GM12878 (cell line): ENCODE measurements at regions not wholly inside any gene's neighbourhood (a gene's known extent, or its start where the extent isn't known, plus 50 kb on each side); places are given as distances from the start of the nearest gene placed in this dataset.

Experiments used
- ATAC-seq: fragments of 200-7000 bp; cut with Tn5 transposase; 3 replicates; pipeline ENCODE4 v1.9.1; 2020; ENCODE audit warnings: mild to moderate bottlenecking, moderate library complexity
- BruUV-seq: library from RNA; stranded (reverse); fragments of 400-500 nt; replicated peaks from 2 replicates; lab custom pipeline; 2021; lab: Mats Ljungman, UMichigan
- CTCF ChIA-PET: fragments of 300-600 bp; sonication (Branson Sonifier 250); formaldehyde crosslinking; extraction: SDS; loops from one replicate; lab custom pipeline; 2021; ENCODE audit warnings: inconsistent platforms; lab: Yijun Ruan, JAX
- POLR2A ChIA-PET: fragments of 350-600 bp; formaldehyde crosslinking; extraction: SDS; loops from one replicate; lab custom pipeline; 2021; ENCODE audit warnings: inconsistent platforms; lab: Charles Lee
- RAD21 ChIA-PET: fragments of 300-600 bp; sonication (Branson Sonifier 250); formaldehyde crosslinking; loops from one replicate; lab custom pipeline; 2023; ENCODE audit warnings: antibody characterized with exemption; ENCODE audit not compliant: unreplicated experiment; lab: Charles Lee
- SMC1A ChIA-PET: fragments of 300-600 bp; sonication (Branson Sonifier 250); formaldehyde crosslinking; loops from one replicate; lab custom pipeline; 2023; ENCODE audit not compliant: unreplicated experiment, uncharacterized antibody; lab: Charles Lee
- DNase-seq: peaks from one replicate; pipeline ENCODE4 v3.0.0-alpha.2; 2011; ENCODE audit warnings: low read depth, low spot score
- FAIRE-seq: peaks from 3 replicates; lab custom pipeline; 2011; peaks lifted over from hg19 to GRCh38; lab: Jason Lieb, UNC
- H2AFZ ChIP-seq: 2 replicates; pipeline ENCODE4 v1.6.0; 2011; ENCODE audit warnings: low read depth, low read length, control low read depth; ENCODE audit not compliant: control insufficient read depth
- H3K27ac ChIP-seq: 2 replicates; pipeline ENCODE4 v1.5.1; 2011; ENCODE audit warnings: control low read depth; ENCODE audit not compliant: control insufficient read depth, insufficient read depth
- H3K27me3 ChIP-seq, 2 experiments: replicated peaks in 1 of 2; 2 replicates each; pipeline versions ENCODE4 v1.6.0 to v1.6.1; 2011; ENCODE audit warnings: low read length in 1 of 2; ENCODE audit not compliant: control insufficient read depth in 2 of 2, insufficient read depth in 2 of 2
- H3K36me3 ChIP-seq, 2 experiments: 2 replicates each; pipeline ENCODE4 v1.5.1; 2011; ENCODE audit warnings: low read length in 1 of 2; ENCODE audit not compliant: control insufficient read depth in 2 of 2, insufficient read depth in 2 of 2
- H3K4me1 ChIP-seq: 2 replicates; pipeline ENCODE4 v1.6.1; 2011; ENCODE audit warnings: mild to moderate bottlenecking, low read length, moderate library complexity, mixed read lengths; ENCODE audit not compliant: control insufficient read depth, insufficient read depth
- H3K4me2 ChIP-seq: 2 replicates; pipeline ENCODE4 v1.6.0; 2011; ENCODE audit warnings: control low read depth; ENCODE audit not compliant: control insufficient read depth, insufficient read depth
- H3K4me3 ChIP-seq: fragments of 200-600 bp; sonication (generic); 2 replicates; pipeline ENCODE4 v1.5.1; 2016
- H3K79me2 ChIP-seq: 2 replicates; pipeline ENCODE4 v1.6.0; 2011; ENCODE audit warnings: low read length; ENCODE audit not compliant: control insufficient read depth, insufficient read depth
- H3K9ac ChIP-seq: 2 replicates; pipeline ENCODE4 v1.8.0; 2011; ENCODE audit warnings: low read length, control low read depth, mixed read lengths; ENCODE audit not compliant: control insufficient read depth, insufficient read depth
- H3K9me3 ChIP-seq: replicated peaks from 3 replicates; pipeline ENCODE4 v1.5.1; 2011; ENCODE audit warnings: mild to moderate bottlenecking, low read length; ENCODE audit not compliant: control insufficient read depth, insufficient read depth
- H4K20me1 ChIP-seq: 2 replicates; pipeline ENCODE4 v1.6.0; 2011; ENCODE audit not compliant: control insufficient read depth, insufficient read depth
- CBFB ChIP-seq: IDR thresholded peaks from 2 replicates; pipeline ENCODE4 v1.6.1; 2016; ENCODE audit warnings: antibody characterized with exemption, low read depth
- FOXK2 ChIP-seq: fragments of 450-650 bp; IDR thresholded peaks from 2 replicates; pipeline ENCODE4 v1.6.1; 2017; ENCODE audit warnings: mild to moderate bottlenecking, moderate library complexity
- IRF4 ChIP-seq: IDR thresholded peaks from 2 replicates; pipeline ENCODE4 v1.6.1; 2011; ENCODE audit warnings: low read depth, low read length
- MXI1 ChIP-seq: fragments of 150-350 bp; IDR thresholded peaks from 2 replicates; pipeline ENCODE4 v1.6.1; 2011; ENCODE audit warnings: low read depth, mild to moderate bottlenecking, inconsistent platforms, low read length, improper control_type of control experiment
- NR2C1 ChIP-seq: fragments of 450-650 bp; IDR thresholded peaks from 2 replicates; pipeline ENCODE4 v1.6.1; 2017; ENCODE audit warnings: antibody characterized with exemption, mild to moderate bottlenecking, moderate library complexity
- PML ChIP-seq: IDR thresholded peaks from 2 replicates; pipeline ENCODE4 v1.6.1; 2012; ENCODE audit warnings: low read length, inconsistent platforms
- POLR2A ChIP-seq: IDR thresholded peaks from 2 replicates; pipeline ENCODE4 v1.6.1; 2011; ENCODE audit warnings: low read depth, mild to moderate bottlenecking, low read length
- POLR2AphosphoS5 ChIP-seq: IDR thresholded peaks from 2 replicates; pipeline ENCODE4 v1.6.1; 2011; ENCODE audit warnings: mild to moderate bottlenecking, low read length, inconsistent platforms
- SMAD1 ChIP-seq: fragments of 450-650 bp; IDR thresholded peaks from 2 replicates; pipeline ENCODE4 v1.6.1; 2018; ENCODE audit warnings: mild to moderate bottlenecking, low read depth; ENCODE audit not compliant: partially characterized antibody
- SP1 ChIP-seq: IDR thresholded peaks from one replicate; pipeline ENCODE4 v1.6.1; 2011; ENCODE audit warnings: low read depth, low read length
- ZBTB11 ChIP-seq: fragments of 450-650 bp; formaldehyde crosslinking; IDR thresholded peaks from 2 replicates; pipeline ENCODE4 v1.5.0; 2022; ENCODE audit warnings: mild to moderate bottlenecking, missing genetic modification characterization
- ZNF217 ChIP-seq: fragments of 450-650 bp; IDR thresholded peaks from 2 replicates; pipeline ENCODE4 v1.6.1; 2017; ENCODE audit warnings: antibody characterized with exemption, mild to moderate bottlenecking
- in situ Hi-C: fragments of 300-500 bp; cut with MboI; formaldehyde crosslinking; loops from 9 replicates; pipeline ENCODE4 v1.14.3; 2018; ENCODE audit warnings: mixed read lengths
- intact Hi-C: fragments of 100-400 bp; cut with micrococcal nuclease; formaldehyde crosslinking; loops from one replicate; pipeline ENCODE4 v1.14.2; 2022; ENCODE audit not compliant: unreplicated experiment

GRCh38 chr4:128571747-128572146, 237.8 kb upstream of the JADE1 start:
- intact Hi-C loops = loop anchor here (5.0 kb wide), 2 partner anchors 106 to 119 kb away; no protein-coding TSS in a partner anchor
- H3K4me2 ChIP-seq = no peak overlapping the region
- no peaks in the 10 kb centered on the region for H3K9me3 ChIP-seq
- CTCF ChIA-PET = interaction anchor here (0.5 to 8.0 kb wide), 2 partner anchors 117 to 316 kb away, joined by 3 to 87 read pairs; no protein-coding TSS in a partner anchor
- SMC1A ChIA-PET = no interaction called here
- no peak overlapping the region for H3K4me3 ChIP-seq
- POLR2A ChIA-PET = no interaction called here
- in situ Hi-C loops = no loop called here
- RAD21 ChIA-PET = no interaction called here
- no peak overlapping the region for H3K9ac ChIP-seq
- DNase-seq (no peak), FAIRE-seq (no peak), ATAC-seq (no peak)
- no peaks in the 10 kb centered on the region for H3K36me3 ChIP-seq
- H2AFZ ChIP-seq = no peak overlapping the region
- TF ChIP-seq PML (no peak), POLR2AphosphoS5 (no peak), SMAD1 (no peak), FOXK2 (no peak), SP1 (no peak), POLR2A (no peak), IRF4 (no peak), NR2C1 (no peak), ZBTB11 (CRISPR knock-in tag) (no peak), MXI1 (no peak), CBFB (no peak), ZNF217 (no peak)
- no peak overlapping the region for H3K27ac ChIP-seq
- H3K79me2 ChIP-seq = no peaks in the 10 kb centered on the region
- no TSS peak for BruUV-seq
- H4K20me1 ChIP-seq = no peaks in the 10 kb centered on the region
- H3K27me3 ChIP-seq = no peaks in the 10 kb centered on the region; a peak in 1 of 4 replicates
- no peaks in the 10 kb centered on the region for H3K4me1 ChIP-seq
